SK-N-SH (cell line): ENCODE measurements at regions not wholly inside any gene's neighbourhood (a gene's known extent, or its start where the extent isn't known, plus 50 kb on each side); places are given as distances from the start of the nearest gene placed in this dataset.

Experiments used
- CTCF ChIP-seq: fragments of 200-600 bp; sonication (generic); IDR thresholded peaks from 2 replicates; pipeline ENCODE4 v1.6.1; 2017; ENCODE audit warnings: antibody characterized with exemption, mild to moderate bottlenecking, moderate library complexity
- RCOR1 ChIP-seq: fragments of 150-350 bp; IDR thresholded peaks from 2 replicates; pipeline ENCODE4 v1.6.1; 2017; ENCODE audit warnings: antibody characterized with exemption, low read length
- TCF12 ChIP-seq: IDR thresholded peaks from 2 replicates; pipeline ENCODE4 v1.4.0; 2012
- TEAD4 ChIP-seq: IDR thresholded peaks from 2 replicates; pipeline ENCODE4 v1.4.0; 2012; ENCODE audit warnings: mild to moderate bottlenecking, borderline replicate concordance; ENCODE audit not compliant: insufficient read depth

- TF ChIP-seq CTCF: no peak
- TF ChIP-seq TCF12: no peak
- no peak for TF ChIP-seq TEAD4
- TF ChIP-seq RCOR1: no peak
Observed at GRCh38 chr2:23008951-23009350, 376.0 kb upstream of the KLHL29 start.
